Immature natural killer cell (primary cell): ENCODE measurements at regions not wholly inside any gene's neighbourhood (a gene's known extent, or its start where the extent isn't known, plus 50 kb on each side); places are given as distances from the start of the nearest gene placed in this dataset.
"Not testable (repeated sequence)": the region's sequence is repeated elsewhere in the genome, so short reads cannot be mapped to it uniquely, and the experiment has no call there.

Source experiments
- DNase-seq, 3 donors: peaks; one replicate each; pipeline ENCODE4 v3.0.0; 2022; ENCODE audit warnings: mixed read lengths in 1 of 3
- H3K27ac Mint-ChIP-seq, 6 donors: one replicate each; pipeline ENCODE4 v1.8.0; 2020; ENCODE audit warnings: mixed read lengths in 6 of 6, mild to moderate bottlenecking in 5 of 6, inconsistent platforms in 4 of 6, moderate library complexity in 3 of 6
- H3K27me3 Mint-ChIP-seq, 3 donors: one replicate each; pipeline ENCODE4 v1.8.0; 2020 to 2021; ENCODE audit warnings: low read depth in 3 of 3, mild to moderate bottlenecking in 3 of 3, mixed read lengths in 3 of 3, moderate library complexity in 3 of 3, inconsistent platforms in 1 of 3
- H3K36me3 Mint-ChIP-seq, 3 donors: one replicate each; pipeline ENCODE4 v1.8.0; 2020; ENCODE audit warnings: mixed read lengths in 3 of 3, inconsistent platforms in 2 of 3, mild to moderate bottlenecking in 2 of 3
- H3K4me1 Mint-ChIP-seq, 2 donors: one replicate each; pipeline ENCODE4 v1.8.0; 2020; ENCODE audit warnings: inconsistent platforms in 2 of 2, mild to moderate bottlenecking in 2 of 2, mixed read lengths in 2 of 2, moderate library complexity in 1 of 2
- H3K4me3 Mint-ChIP-seq, 5 donors: one replicate each; pipeline ENCODE4 v1.8.0; 2020; ENCODE audit warnings: mild to moderate bottlenecking in 5 of 5, mixed read lengths in 5 of 5, inconsistent platforms in 3 of 5, moderate library complexity in 3 of 5
- H3K9me3 Mint-ChIP-seq, 6 donors: one replicate each; pipeline ENCODE4 v1.8.0; 2020; ENCODE audit warnings: mild to moderate bottlenecking in 6 of 6, mixed read lengths in 6 of 6, inconsistent platforms in 4 of 6, moderate library complexity in 3 of 6

DNA sequence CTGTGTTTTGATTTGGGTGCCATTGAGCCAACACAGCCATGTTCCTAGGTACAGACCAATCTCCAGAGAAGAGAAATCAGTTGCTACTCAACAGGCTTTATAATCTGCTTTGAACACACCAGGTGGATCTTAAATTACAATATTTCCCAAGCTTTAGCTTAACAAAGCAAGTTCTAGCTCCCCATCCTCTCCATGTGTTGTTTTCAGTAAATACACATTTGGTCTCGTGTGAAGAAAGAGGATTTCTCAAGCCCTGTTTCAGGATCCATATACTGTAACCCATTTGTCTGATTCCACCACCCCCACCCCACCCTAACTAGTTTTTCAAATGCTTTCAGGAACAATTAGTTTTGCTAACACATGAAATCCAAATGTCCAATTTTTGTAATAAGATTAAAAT, 109.6 kb upstream of the NIPBL start:
- Mint-ChIP-seq H3K27me3 (peaks cover 0 to 8% (median 3%) of the 10 kb centered on the region in 3 donors), H3K9me3 (no peaks in the 10 kb centered on the region)
- no peak for DNase-seq

DNA sequence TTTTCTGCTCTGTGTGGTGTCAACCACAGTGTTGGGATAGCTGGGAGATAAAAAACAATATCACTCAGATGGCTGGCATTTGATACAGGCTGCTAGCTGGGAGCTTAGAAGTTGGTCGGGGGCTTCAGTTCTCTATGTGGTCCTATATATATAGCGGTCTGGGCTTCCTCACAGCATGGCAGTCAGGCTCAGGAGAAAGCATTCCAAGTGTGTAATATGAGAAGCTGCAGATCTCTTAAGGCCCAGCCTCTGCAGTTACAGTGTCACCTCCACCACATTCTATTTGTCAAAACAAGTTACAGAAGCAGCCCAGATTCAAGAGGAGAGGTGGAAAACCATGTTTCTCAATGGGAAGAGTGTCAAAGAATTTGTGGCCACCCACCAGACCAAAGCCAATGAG, 108.1 kb upstream of the NIPBL start:
- peaks cover 0 to 12% (median 3%) of the 10 kb centered on the region in 3 donors for H3K27me3 Mint-ChIP-seq
- H3K9me3 Mint-ChIP-seq = peaks cover 0 to 2% (median 0%) of the 10 kb centered on the region in 6 donors
- no peak for DNase-seq
- H3K4me1 Mint-ChIP-seq = no peaks in the 10 kb centered on the region
- no peak overlapping the region for H3K27ac Mint-ChIP-seq
- no peak overlapping the region for H3K4me3 Mint-ChIP-seq
- no peaks in the 10 kb centered on the region for H3K36me3 Mint-ChIP-seq

More for the DNA sequence above, 109.6 kb upstream of the NIPBL start:
- H3K4me1 Mint-ChIP-seq = no peaks in the 10 kb centered on the region
- no peaks in the 10 kb centered on the region for H3K36me3 Mint-ChIP-seq
- no peak overlapping the region for H3K27ac Mint-ChIP-seq
- no peak overlapping the region for H3K4me3 Mint-ChIP-seq

DNA sequence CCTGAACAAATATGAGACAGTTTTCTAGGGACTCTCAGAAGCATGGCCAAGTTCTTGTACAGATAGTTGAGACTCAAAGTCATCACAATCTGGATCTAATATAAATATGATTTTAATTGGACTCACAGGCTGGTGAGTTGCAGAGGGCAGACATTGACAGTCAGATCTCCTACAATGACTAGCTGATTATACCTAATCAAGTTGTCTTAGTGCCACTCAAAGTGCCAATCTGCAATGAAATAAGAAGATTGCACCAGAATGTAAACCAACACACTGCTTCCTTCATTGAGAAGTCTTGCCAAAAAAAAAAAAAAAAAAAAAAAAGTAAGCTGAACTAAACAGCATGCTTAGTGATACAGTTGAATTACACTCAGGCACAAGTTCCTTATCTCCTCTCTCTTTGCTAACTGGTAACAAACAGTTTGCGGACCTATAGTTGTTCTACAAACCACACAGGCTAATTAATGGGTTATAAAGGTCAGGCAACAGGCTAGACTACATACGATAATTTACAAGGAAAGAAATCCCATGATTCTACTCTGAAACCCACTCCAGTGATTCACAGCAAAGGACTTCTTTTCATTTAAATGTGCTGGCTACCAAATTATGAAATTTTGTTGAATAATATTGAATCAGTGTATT, 107.3 kb upstream of the NIPBL start:
- Mint-ChIP-seq H3K27me3 (peaks cover 0 to 12% (median 3%) of the 10 kb centered on the region in 3 donors), H3K4me1 (no peaks in the 10 kb centered on the region), H3K9me3 (peaks cover 0 to 2% (median 0%) of the 10 kb centered on the region in 6 donors), H3K27ac (no peak overlapping the region), H3K4me3 (no peak overlapping the region), H3K36me3 (no peaks in the 10 kb centered on the region)
- no peak for DNase-seq

DNA sequence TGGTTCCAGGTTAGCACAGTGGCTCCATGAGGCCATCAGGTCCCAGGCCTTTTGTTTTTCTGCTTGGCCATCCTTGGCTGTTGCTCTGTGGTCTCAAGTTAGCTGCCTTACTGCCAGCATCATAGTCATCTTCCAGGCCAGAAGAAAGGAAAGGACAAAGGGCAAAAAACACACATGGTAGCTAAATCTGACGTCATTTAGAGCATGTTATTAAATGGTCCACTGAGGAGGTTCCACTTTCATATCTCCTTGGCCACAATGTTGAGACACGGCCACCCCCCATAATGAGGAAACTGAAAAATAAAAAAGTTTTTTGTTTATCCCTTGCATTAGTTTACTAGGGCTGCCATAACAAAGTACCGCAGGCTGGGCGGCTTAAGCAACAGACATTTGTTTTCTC, 106.4 kb upstream of the NIPBL start:
- H3K4me1 Mint-ChIP-seq = no peaks in the 10 kb centered on the region
- no peak for DNase-seq
- H3K4me3 Mint-ChIP-seq = no peak overlapping the region
- peaks cover 0 to 2% (median 0%) of the 10 kb centered on the region in 6 donors for H3K9me3 Mint-ChIP-seq
- H3K27me3 Mint-ChIP-seq = peaks cover 0 to 12% (median 3%) of the 10 kb centered on the region in 3 donors
- no peaks in the 10 kb centered on the region for H3K36me3 Mint-ChIP-seq
- H3K27ac Mint-ChIP-seq = no peak overlapping the region

DNA sequence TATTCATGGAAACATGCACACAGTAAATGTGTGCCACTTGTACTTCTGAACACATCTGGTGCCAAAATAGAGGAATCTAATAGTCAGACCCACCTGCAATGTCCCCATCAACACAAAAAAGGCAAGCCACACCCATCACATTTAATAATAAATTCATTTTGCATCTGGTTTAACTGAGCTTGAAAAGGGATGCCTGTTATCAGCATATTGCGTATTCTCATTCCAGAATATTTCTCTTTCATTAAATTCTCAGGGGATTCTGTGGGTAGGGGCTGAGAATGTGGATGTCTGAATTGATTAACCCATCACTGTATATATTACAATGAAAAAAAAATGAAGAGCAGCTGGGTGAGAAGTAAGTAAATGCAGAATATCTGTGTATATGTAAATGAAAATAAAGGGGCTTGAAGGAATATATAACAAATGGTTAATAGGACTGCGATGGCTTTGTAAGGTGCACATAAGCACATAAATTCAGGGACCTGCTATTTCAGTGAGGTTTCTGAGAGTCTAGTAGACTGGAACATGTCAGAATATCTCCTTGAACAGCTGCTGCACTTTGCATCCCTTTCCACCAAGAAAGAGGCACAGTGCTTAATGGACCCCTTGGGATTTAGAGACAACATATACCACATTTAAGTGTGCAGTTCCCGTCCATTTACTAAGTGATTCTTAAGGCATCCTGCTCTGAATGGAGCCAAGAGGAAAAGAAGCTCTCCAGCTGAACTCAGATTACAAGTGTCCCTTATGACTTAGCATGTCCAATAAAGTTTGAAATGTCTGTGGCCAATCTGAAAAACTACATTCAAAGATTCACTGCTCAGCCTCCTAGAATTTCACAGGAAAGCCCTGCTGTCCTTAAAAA, 104.1 kb upstream of the NIPBL start:
- DNase-seq = no peak
- Mint-ChIP-seq H3K27me3 (peaks cover 0 to 7% (median 2%) of the 10 kb centered on the region in 3 donors), H3K4me1 (no peaks in the 10 kb centered on the region), H3K36me3 (no peaks in the 10 kb centered on the region), H3K27ac (no peak overlapping the region), H3K9me3 (peaks cover 0 to 2% (median 0%) of the 10 kb centered on the region in 6 donors), H3K4me3 (no peak overlapping the region)

DNA sequence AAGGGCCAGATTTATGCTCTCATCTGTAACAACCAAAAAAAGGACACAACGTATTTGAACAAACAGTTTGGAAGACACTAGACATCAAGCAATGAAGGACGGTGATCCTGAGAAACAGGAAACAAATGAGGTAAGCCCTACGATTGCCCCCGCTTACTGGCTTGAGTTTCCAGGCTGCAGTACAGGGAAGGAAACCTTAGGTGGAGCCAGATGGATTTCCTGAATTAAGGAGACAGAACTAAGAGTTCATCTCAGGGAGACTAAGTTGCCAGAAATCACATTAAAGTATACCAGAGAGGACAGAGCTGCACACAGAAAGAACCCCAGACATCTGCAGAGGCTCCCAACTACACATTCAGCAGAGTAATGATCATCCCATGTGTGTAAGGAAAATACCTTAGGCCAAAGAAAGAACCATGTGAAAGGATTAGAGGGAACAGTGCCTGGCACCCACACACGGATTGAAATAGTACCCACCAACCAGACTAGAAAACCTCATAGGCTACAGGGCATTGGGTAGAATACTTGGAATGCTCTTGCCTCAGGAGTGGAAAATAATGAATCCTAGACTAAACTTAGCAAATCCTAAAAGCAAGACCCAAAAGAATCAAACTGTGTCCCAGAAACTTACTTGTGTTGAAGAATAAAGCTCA, 99.3 kb upstream of the NIPBL start:
- peaks cover 0 to 2% (median 0%) of the 10 kb centered on the region in 6 donors for H3K9me3 Mint-ChIP-seq
- no peak overlapping the region for H3K4me3 Mint-ChIP-seq
- no peak overlapping the region for H3K27ac Mint-ChIP-seq
- DNase-seq = no peak
- H3K36me3 Mint-ChIP-seq = no peaks in the 10 kb centered on the region
- peaks cover 0 to 6% (median 2%) of the 10 kb centered on the region in 3 donors for H3K27me3 Mint-ChIP-seq
- H3K4me1 Mint-ChIP-seq = no peaks in the 10 kb centered on the region

DNA sequence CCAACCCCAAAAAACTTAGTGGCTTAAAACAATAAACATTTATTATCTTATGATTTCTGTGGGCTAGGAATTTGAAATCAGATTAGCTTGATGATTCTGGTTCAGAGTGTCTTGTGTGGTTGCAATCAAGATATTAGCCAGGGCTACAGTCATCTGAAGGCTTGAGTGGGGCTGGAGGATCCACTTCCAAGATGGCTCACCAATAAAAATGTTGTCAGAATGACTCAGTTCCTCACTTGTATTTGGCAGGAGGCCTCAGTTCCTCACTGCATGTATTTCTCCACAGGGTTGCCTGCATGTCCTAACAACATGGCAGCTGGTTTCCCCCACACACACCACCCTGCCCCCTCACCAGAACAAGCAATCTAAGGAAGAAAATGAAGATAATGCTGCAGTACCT, 98.2 kb upstream of the NIPBL start:
- Mint-ChIP-seq H3K4me1 (no peaks in the 10 kb centered on the region), H3K27me3 (peaks cover under 1 to 2% (median 2%) of the 10 kb centered on the region in 3 donors), H3K4me3 (no peak overlapping the region), H3K36me3 (no peaks in the 10 kb centered on the region), H3K27ac (no peak overlapping the region), H3K9me3 (no peaks in the 10 kb centered on the region)
- DNase-seq = no peak

DNA sequence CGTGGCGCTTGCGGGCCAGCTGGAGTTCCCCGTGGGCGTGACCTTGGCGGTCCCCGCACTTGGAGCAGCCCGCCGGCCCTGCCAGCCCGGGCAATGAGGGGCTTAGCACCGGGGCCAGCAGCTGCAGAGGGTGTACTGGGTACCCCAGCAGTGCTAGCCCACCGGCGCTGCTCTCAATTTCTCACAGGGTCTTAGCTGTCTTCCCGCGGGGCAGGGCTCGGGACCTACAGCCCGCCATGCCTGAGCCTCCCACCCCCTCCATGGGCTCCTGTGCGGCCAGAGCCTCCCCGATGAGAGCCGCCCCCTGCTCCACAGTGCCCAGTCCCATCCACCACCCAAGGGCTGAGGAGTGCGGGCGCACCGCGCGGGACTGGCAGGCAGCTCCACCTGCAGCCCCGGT, 94.0 kb upstream of the NIPBL start:
- H3K4me1 Mint-ChIP-seq, H3K4me3 Mint-ChIP-seq, DNase-seq, H3K27me3 Mint-ChIP-seq, H3K9me3 Mint-ChIP-seq, H3K27ac Mint-ChIP-seq, H3K36me3 Mint-ChIP-seq: not testable (repeated sequence)

DNA sequence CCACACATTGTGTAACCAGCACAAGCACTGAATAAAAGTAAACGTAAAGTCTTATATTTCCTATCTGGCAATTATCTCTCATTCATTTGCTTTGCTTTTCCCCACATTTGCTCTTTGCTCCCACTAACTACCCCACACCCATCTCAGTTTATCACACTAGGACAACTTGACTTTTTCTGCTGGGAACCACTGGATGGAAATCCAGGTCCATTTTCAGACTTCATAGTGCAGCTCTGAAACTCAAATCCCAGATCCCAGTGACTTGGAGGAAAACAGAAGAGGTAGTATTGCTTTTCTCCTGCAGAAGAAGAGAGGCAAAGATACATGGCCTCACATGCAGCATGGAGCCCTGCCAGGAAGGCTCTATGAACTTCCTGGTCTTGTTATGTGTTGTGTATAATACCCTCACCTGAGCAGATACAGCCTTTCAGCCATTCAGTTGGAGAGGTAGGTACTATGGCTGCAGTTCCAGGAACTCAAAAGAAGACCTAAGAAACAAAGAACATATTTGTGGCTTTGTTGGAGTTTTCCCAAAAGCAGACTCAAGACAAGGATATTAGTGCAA, 90.0 kb upstream of the NIPBL start:
- H3K4me3 Mint-ChIP-seq = no peak overlapping the region
- no peak overlapping the region for H3K27ac Mint-ChIP-seq
- peaks cover 0 to 9% (median 7%) of the 10 kb centered on the region in 3 donors for H3K27me3 Mint-ChIP-seq
- H3K9me3 Mint-ChIP-seq = no peaks in the 10 kb centered on the region
- no peaks in the 10 kb centered on the region for H3K4me1 Mint-ChIP-seq
- no peaks in the 10 kb centered on the region for H3K36me3 Mint-ChIP-seq
- DNase-seq = no peak

DNA sequence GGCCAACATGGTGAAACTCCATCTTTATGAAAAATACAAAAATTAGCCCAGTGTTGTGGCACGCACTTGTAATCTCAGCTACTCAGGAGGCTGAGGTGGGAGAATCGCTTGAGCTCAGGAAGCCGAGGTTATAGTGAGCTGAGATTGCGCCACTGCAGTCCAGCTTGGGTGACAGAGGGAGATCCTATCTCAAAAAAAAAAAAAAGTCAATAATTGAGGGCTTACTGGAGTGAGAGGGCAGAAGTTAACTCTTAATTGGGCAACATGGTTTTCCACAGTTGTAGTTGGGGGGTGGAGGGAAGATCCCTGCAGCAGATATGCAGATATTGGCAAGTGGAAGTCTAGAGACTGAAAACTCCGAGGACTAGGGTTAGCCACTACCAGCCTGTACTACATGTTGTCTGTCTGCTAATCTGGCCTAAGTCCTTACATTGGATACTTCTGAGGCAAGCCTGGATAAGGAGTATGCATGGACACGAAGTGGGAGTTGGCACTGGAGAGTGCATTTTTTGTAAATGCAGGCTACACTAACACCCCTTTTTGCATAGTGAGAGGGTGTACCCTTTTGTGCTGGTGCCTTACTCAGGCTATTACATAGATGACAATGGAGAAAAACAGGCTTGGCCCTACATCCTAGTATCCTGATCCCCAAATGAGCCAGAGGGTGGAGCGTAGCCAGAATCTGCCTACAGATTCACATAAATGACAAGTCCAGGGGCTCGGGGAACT, 89.0 kb upstream of the NIPBL start:
- Mint-ChIP-seq H3K27ac (no peak overlapping the region), H3K9me3 (no peaks in the 10 kb centered on the region), H3K27me3 (peaks cover 0 to 11% (median 7%) of the 10 kb centered on the region in 3 donors), H3K4me1 (no peaks in the 10 kb centered on the region), H3K4me3 (no peak overlapping the region), H3K36me3 (no peaks in the 10 kb centered on the region)
- DNase-seq = no peak

DNA sequence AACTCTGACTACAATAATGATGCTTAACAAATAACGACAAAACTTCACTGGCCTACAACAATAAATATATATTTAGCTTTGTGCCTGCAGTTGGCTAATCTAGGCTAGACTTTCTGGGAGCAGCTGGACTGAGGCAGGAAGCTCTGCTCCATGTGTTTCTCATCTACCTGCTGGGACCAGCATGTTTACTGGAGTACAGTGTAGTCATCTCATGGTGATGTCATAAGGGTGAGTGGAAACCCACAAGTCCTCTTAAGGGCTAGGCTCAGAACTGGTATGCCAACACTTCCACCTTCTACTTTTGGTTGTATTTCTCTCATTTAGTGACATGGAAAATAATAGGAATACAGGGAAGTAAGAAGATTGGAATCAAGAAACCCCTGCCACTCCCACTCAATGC, 85.7 kb upstream of the NIPBL start:
- Mint-ChIP-seq H3K36me3 (no peaks in the 10 kb centered on the region), H3K4me1 (no peaks in the 10 kb centered on the region), H3K4me3 (no peak overlapping the region), H3K9me3 (no peaks in the 10 kb centered on the region), H3K27me3 (peaks cover 0 to 9% (median 1%) of the 10 kb centered on the region in 3 donors), H3K27ac (no peak overlapping the region)
- DNase-seq = no peak

DNA sequence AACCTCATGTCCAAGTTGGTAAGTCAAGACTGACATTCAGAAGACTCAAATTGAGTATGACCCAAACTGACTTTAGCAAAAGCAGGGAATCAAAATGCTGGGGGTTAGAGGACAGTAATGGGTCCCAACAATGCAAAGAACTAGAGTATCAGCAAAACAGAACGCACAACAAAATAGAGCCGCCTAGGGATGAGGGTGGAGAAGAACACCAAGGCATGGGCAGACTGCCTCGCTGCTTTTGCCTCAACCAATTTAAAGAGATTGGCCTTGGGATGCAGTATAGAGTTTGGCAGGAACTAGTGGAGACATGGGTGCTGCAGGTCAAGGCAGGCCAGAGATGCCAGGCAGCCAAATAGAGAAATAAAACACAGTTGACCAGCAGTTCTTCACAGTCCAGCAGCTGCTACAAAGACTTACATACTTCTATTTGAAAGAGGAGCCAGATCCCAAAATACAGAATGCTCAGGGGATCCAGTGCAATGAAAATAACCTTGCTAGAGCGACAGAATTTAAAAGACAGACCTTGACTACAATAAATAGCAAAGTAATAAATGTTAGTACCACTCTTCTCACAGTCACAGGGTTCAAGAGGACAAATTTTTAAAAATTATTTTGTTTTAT, 83.9 kb upstream of the NIPBL start:
- Mint-ChIP-seq H3K4me3 (no peak overlapping the region), H3K9me3 (no peaks in the 10 kb centered on the region), H3K27me3 (peaks cover 0 to 5% (median 0%) of the 10 kb centered on the region in 3 donors)

DNA sequence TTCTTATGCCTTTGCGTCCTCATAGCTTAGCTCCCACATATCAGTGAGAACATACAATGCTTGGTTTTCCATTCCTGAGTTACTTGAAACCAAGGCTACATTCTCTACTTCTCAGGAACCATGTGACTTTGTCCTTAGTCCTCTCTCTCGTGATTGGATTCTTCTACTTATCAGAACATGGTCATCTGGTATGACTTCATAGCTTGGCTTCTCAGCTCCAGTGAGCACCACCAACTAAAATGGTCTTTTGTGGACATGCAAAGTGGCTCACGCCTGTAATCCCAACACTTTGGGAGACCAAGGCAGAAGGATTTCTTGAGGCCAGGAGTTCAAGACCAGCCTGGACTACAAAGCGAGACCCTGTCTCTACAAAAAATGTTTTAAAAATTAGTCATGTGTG, 81.2 kb upstream of the NIPBL start:
- no peak overlapping the region for H3K4me3 Mint-ChIP-seq
- no peak for DNase-seq
- H3K36me3 Mint-ChIP-seq = no peaks in the 10 kb centered on the region
- H3K4me1 Mint-ChIP-seq = no peaks in the 10 kb centered on the region
- no peaks in the 10 kb centered on the region for H3K9me3 Mint-ChIP-seq
- no peak overlapping the region for H3K27ac Mint-ChIP-seq
- peaks cover 0 to 10% (median 3%) of the 10 kb centered on the region in 3 donors for H3K27me3 Mint-ChIP-seq

More for the DNA sequence above, 83.9 kb upstream of the NIPBL start:
- H3K36me3 Mint-ChIP-seq = no peaks in the 10 kb centered on the region
- no peaks in the 10 kb centered on the region for H3K4me1 Mint-ChIP-seq
- no peak overlapping the region for H3K27ac Mint-ChIP-seq
- DNase-seq = no peak
